ENCODE measurements at regions not wholly inside any gene's neighbourhood (a gene's known extent, or its start where the extent isn't known, plus 50 kb on each side); places are given as distances from the start of the nearest gene placed in this dataset.

GRCh38 chr14:61878931-61879330 lies 116.7 kb downstream of the SNAPC1 start:
- no peak overlapping the region for H3K27ac ChIP-seq
- DNase-seq (no peak), ATAC-seq (no peak)
- H3K4me3 ChIP-seq: no peak overlapping the region
- no peaks in the 10 kb centered on the region for H3K4me1 ChIP-seq
- intact Hi-C loops (cut with DNase I; ENCODE audit: low total_unique reads) (no loop called here), in situ Hi-C loops (cut with MboI; ENCODE audit: low sequenced_read_pairs in 4 of 4) (no loop called here)
- no peak for TF ChIP-seq POLR2A (IDR thresholded peaks at IDR 0.05)
- TF ChIP-seq, protein P1, sequence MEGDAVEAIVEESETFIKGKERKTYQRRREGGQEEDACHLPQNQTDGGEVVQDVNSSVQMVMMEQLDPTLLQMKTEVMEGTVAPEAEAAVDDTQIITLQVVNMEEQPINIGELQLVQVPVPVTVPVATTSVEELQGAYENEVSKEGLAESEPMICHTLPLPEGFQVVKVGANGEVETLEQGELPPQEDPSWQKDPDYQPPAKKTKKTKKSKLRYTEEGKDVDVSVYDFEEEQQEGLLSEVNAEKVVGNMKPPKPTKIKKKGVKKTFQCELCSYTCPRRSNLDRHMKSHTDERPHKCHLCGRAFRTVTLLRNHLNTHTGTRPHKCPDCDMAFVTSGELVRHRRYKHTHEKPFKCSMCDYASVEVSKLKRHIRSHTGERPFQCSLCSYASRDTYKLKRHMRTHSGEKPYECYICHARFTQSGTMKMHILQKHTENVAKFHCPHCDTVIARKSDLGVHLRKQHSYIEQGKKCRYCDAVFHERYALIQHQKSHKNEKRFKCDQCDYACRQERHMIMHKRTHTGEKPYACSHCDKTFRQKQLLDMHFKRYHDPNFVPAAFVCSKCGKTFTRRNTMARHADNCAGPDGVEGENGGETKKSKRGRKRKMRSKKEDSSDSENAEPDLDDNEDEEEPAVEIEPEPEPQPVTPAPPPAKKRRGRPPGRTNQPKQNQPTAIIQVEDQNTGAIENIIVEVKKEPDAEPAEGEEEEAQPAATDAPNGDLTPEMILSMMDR (IDR thresholded peaks at IDR 0.05 in 4 of 5, conservative IDR thresholded peaks at IDR 0.05 in 1 of 5): no peak
- H3K36me3 ChIP-seq: no peaks in the 10 kb centered on the region
- no peaks in the 10 kb centered on the region for H3K27me3 ChIP-seq
- H3K9me3 ChIP-seq: no peaks in the 10 kb centered on the region

- H3K9me3 ChIP-seq: no peaks in the 10 kb centered on the region
- H3K36me3 ChIP-seq: no peaks in the 10 kb centered on the region
- H3K27ac ChIP-seq: no peak overlapping the region
- DNase-seq (no peak), ATAC-seq (no peak)
- in situ Hi-C loops (cut with MboI; ENCODE audit: low sequenced_read_pairs in 4 of 4): no loop called here
- TF ChIP-seq POLR2A (IDR thresholded peaks at IDR 0.05): no peak
- TF ChIP-seq, protein P1 (IDR thresholded peaks at IDR 0.05 in 4 of 5, conservative IDR thresholded peaks at IDR 0.05 in 1 of 5): no peak
- intact Hi-C loops (cut with DNase I; ENCODE audit: low total_unique reads): no loop called here
- no peaks in the 10 kb centered on the region for H3K4me1 ChIP-seq
- H3K4me3 ChIP-seq: no peak overlapping the region
- no peaks in the 10 kb centered on the region for H3K27me3 ChIP-seq
Observed at GRCh38 chr14:61881046-61881445, 118.8 kb downstream of the SNAPC1 start.

- in situ Hi-C loops (cut with MboI; ENCODE audit: low sequenced_read_pairs in 4 of 4): no loop called here
- H3K36me3 ChIP-seq: no peaks in the 10 kb centered on the region
- H3K27me3 ChIP-seq: no peaks in the 10 kb centered on the region
- no peak overlapping the region for H3K27ac ChIP-seq
- no peak for DNase-seq
- no peak for TF ChIP-seq POLR2A (IDR thresholded peaks at IDR 0.05)
- TF ChIP-seq, protein P1 (IDR thresholded peaks at IDR 0.05 in 4 of 5, conservative IDR thresholded peaks at IDR 0.05 in 1 of 5): no peak
- H3K4me1 ChIP-seq: no peaks in the 10 kb centered on the region
- no peak overlapping the region for H3K4me3 ChIP-seq
- H3K9me3 ChIP-seq: no peaks in the 10 kb centered on the region
- intact Hi-C loops (cut with DNase I; ENCODE audit: low total_unique reads): no loop called here
- no peak for ATAC-seq
Observed at GRCh38 chr14:61884711-61885110, 122.5 kb downstream of the SNAPC1 start.

DNA sequence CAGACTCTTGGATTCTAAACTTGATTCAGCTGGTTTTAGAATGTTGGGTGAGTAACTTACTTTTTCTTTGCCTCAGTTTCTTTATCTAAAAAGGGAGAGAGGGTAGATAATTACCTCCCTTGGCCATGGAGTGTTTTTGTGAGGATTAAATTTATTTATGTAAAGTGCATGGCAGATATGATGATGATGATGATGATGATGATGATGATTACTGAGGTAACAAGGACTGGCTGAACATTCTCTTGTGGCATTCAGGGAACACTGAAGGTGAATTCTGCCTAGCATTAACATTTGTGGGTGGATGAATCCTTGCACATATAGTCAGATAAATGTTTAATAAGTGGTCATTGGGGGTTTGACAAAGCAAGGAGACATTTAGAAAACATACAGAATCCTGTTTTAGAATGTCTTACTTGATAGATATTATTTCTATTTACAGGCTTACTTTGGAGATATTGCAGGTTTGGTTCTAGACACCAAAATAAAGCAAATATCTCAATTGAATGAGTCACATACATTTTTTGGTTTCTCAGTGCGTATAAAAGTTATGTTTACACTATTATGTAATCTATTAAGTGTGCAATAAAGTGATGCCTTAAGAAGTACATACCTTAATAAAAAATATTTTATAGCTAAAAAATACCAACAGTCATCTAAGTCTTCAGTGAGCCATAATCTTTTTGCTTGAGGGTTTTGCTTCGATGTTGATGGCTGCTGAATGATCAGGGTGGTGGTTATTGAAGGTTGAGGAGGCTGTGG lies 123.2 kb downstream of the SNAPC1 start:
- Histone ChIP-seq H3K27me3 (no peaks in the 10 kb centered on the region), H3K4me1 (no peaks in the 10 kb centered on the region), H3K27ac (no peak overlapping the region), H3K4me3 (no peak overlapping the region), H3K9me3 (no peaks in the 10 kb centered on the region), H3K36me3 (no peaks in the 10 kb centered on the region)
- in situ Hi-C loops (cut with MboI; ENCODE audit: low sequenced_read_pairs in 4 of 4): no loop called here
- no peak for DNase-seq
- intact Hi-C loops (cut with DNase I; ENCODE audit: low total_unique reads): no loop called here
- no peak for ATAC-seq
- TF ChIP-seq POLR2A (IDR thresholded peaks at IDR 0.05): no peak
- TF ChIP-seq, protein P1 (IDR thresholded peaks at IDR 0.05 in 4 of 5, conservative IDR thresholded peaks at IDR 0.05 in 1 of 5): no peak

DNA sequence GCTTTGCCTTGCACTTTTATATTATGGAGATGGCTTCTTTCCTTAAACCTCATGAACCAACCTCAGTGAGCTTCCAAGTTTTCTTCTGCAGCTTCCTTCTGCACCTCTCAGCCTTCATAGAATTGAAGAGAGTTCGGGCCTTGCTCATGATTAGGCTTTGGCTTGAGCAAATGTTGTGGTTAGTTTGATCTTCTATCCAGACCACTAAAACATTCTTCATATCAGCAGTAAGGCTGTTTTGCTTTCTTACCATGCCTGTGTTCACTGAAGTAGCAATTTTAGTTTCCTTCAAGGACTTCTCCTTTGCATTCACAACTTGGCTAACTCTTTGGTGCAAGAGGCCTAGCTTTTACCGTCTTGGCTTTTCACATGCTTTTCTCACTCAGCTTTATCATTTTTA lies 125.4 kb downstream of the SNAPC1 start:
- intact Hi-C loops (cut with DNase I; ENCODE audit: low total_unique reads) (no loop called here), in situ Hi-C loops (cut with MboI; ENCODE audit: low sequenced_read_pairs in 4 of 4) (no loop called here)
- ATAC-seq (no peak), DNase-seq (no peak)
- TF ChIP-seq POLR2A (IDR thresholded peaks at IDR 0.05): no peak
- Histone ChIP-seq H3K9me3 (no peaks in the 10 kb centered on the region), H3K27me3 (no peaks in the 10 kb centered on the region), H3K36me3 (no peaks in the 10 kb centered on the region), H3K4me3 (no peak overlapping the region), H3K4me1 (no peaks in the 10 kb centered on the region), H3K27ac (no peak overlapping the region)
